DND-41 (cell line): ENCODE measurements at regions not wholly inside any gene's neighbourhood (a gene's known extent, or its start where the extent isn't known, plus 50 kb on each side); places are given as distances from the start of the nearest gene placed in this dataset.

Experiments
- EZH2 ChIP-seq: IDR thresholded peaks from 3 replicates; pipeline ENCODE4 v1.6.1; 2012; ENCODE audit warnings: borderline replicate concordance, low read depth, mild to moderate bottlenecking, moderate library complexity, low read length, inconsistent platforms; ENCODE audit not compliant: severe bottlenecking
- TF ChIP-seq, protein P1 (sequence below): IDR thresholded peaks from 2 replicates; pipeline ENCODE4 v1.5.1; 2012; ENCODE audit warnings: borderline replicate concordance, low read length, moderate library complexity, mild to moderate bottlenecking; ENCODE audit not compliant: poor library complexity, severe bottlenecking; ENCODE audit errors: extremely low read depth

DNA sequence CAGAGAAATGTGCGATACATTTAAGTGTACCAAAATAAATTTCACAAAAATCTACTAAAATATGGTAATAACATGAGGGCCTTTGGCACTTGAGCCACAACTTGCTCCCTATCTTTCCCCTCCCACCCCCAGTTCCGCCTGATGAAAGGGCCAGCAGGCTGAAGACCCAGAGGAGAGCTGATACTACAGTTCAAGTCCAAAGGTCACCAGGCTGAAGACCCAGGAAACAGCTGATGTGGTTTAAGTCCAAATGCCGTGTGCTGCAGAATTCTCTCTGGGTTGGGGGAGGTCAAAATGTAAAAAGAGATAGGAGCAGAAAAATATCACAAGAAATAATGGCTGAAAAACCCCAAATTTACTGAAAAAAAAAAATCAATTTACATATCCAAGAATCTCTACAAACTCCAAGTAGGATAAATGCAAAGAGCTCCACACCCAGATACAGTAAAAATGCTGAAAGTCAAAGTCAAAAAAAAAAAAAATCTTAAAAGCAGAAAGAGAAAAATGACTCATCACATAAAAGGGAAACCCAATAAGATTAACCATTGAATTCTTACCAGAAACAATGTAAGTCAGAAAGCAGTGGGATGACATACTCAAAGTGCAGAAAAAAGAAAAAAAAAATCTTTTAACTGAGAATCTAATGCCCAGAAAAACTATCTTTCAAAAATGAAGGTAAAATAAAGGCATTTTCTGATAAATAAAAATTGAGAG, 452.1 kb upstream of the ASIC2 start:
- TF ChIP-seq, protein P1, sequence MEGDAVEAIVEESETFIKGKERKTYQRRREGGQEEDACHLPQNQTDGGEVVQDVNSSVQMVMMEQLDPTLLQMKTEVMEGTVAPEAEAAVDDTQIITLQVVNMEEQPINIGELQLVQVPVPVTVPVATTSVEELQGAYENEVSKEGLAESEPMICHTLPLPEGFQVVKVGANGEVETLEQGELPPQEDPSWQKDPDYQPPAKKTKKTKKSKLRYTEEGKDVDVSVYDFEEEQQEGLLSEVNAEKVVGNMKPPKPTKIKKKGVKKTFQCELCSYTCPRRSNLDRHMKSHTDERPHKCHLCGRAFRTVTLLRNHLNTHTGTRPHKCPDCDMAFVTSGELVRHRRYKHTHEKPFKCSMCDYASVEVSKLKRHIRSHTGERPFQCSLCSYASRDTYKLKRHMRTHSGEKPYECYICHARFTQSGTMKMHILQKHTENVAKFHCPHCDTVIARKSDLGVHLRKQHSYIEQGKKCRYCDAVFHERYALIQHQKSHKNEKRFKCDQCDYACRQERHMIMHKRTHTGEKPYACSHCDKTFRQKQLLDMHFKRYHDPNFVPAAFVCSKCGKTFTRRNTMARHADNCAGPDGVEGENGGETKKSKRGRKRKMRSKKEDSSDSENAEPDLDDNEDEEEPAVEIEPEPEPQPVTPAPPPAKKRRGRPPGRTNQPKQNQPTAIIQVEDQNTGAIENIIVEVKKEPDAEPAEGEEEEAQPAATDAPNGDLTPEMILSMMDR, result no peak
- no peak for TF ChIP-seq EZH2
